H9 (cell line): ENCODE measurements at regions not wholly inside any gene's neighbourhood (a gene's known extent, or its start where the extent isn't known, plus 50 kb on each side); places are given as distances from the start of the nearest gene placed in this dataset.
"Not testable (repeated sequence)": the region's sequence is repeated elsewhere in the genome, so short reads cannot be mapped to it uniquely, and the experiment has no call there.

Experiments used
- DNase-seq: peaks from one replicate; pipeline ENCODE4 v3.0.0-alpha.2; 2017
- H2AFZ ChIP-seq: one replicate; pipeline ENCODE4 v1.6.1; 2013; ENCODE audit warnings: mild to moderate bottlenecking, low read length, control low read depth, moderate library complexity
- H2AK5ac ChIP-seq: 2 replicates; pipeline ENCODE4 v1.6.1; 2013; ENCODE audit warnings: low read length, control low read depth, mixed read lengths; ENCODE audit not compliant: insufficient read length
- H2BK120ac ChIP-seq: one replicate; pipeline ENCODE4 v1.6.1; 2013; ENCODE audit warnings: low read depth, mild to moderate bottlenecking, low read length, control low read depth, inconsistent platforms; ENCODE audit not compliant: poor library complexity, severe bottlenecking
- H2BK12ac ChIP-seq: 2 replicates; pipeline ENCODE4 v1.6.1; 2013; ENCODE audit warnings: low read length, control low read depth, mixed read lengths, low read depth; ENCODE audit not compliant: insufficient read length
- H2BK15ac ChIP-seq: 2 replicates; pipeline ENCODE4 v1.6.1; 2013; ENCODE audit warnings: low read depth, low read length, control low read depth
- H2BK20ac ChIP-seq: one replicate; pipeline ENCODE4 v1.6.1; 2013; ENCODE audit warnings: low read depth, mild to moderate bottlenecking, low read length, control low read depth, inconsistent platforms; ENCODE audit not compliant: poor library complexity, severe bottlenecking
- H2BK5ac ChIP-seq: 2 replicates; pipeline ENCODE4 v1.6.1; 2013; ENCODE audit warnings: low read length, control low read depth, mixed read lengths; ENCODE audit not compliant: insufficient read length
- H3K14ac ChIP-seq: 2 replicates; pipeline ENCODE4 v1.6.1; 2013; ENCODE audit warnings: low read length, control low read depth; ENCODE audit not compliant: insufficient read depth
- H3K18ac ChIP-seq: 2 replicates; pipeline ENCODE4 v1.6.1; 2013; ENCODE audit warnings: low read depth, mild to moderate bottlenecking, mixed read lengths, low read length, control low read depth; ENCODE audit not compliant: insufficient read length
- H3K23ac ChIP-seq: 2 replicates; pipeline ENCODE4 v1.6.1; 2013; ENCODE audit warnings: low read length, control low read depth, mixed read lengths, low read depth; ENCODE audit not compliant: insufficient read length
- H3K23me2 ChIP-seq: 2 replicates; pipeline ENCODE4 v1.6.1; 2013; ENCODE audit warnings: low read depth, mild to moderate bottlenecking, mixed read lengths, low read length, control low read depth; ENCODE audit not compliant: insufficient read length, poor library complexity, severe bottlenecking
- H3K27ac ChIP-seq: 2 replicates; pipeline ENCODE4 v1.5.1; 2013; ENCODE audit warnings: low read length, control low read depth, mixed read lengths, low read depth; ENCODE audit not compliant: insufficient read length
- H3K27me3 ChIP-seq: 2 replicates; pipeline ENCODE4 v1.6.1; 2013; ENCODE audit warnings: low read length, control low read depth, inconsistent platforms; ENCODE audit not compliant: insufficient read depth
- H3K4ac ChIP-seq: 2 replicates; pipeline ENCODE4 v1.6.1; 2013; ENCODE audit warnings: low read depth, mild to moderate bottlenecking, control low read depth, inconsistent platforms, low read length, moderate library complexity
- H3K4me1 ChIP-seq: 2 replicates; pipeline ENCODE4 v1.6.1; 2013; ENCODE audit warnings: low read length, control low read depth, inconsistent platforms; ENCODE audit not compliant: insufficient read depth
- H3K4me2 ChIP-seq: 2 replicates; pipeline ENCODE4 v1.6.1; 2013; ENCODE audit warnings: low read length, control low read depth, mixed read lengths; ENCODE audit not compliant: insufficient read length, insufficient read depth
- H3K56ac ChIP-seq: 2 replicates; pipeline ENCODE4 v1.6.1; 2013; ENCODE audit warnings: low read depth, mild to moderate bottlenecking, mixed read lengths, low read length, control low read depth; ENCODE audit not compliant: insufficient read length
- H3K79me1 ChIP-seq: 2 replicates; pipeline ENCODE4 v1.6.1; 2013; ENCODE audit warnings: low read depth, mild to moderate bottlenecking, moderate library complexity, low read length, control low read depth, inconsistent platforms; ENCODE audit not compliant: insufficient read depth, poor library complexity, severe bottlenecking
- H3K79me2 ChIP-seq: 2 replicates; pipeline ENCODE4 v1.6.1; 2013; ENCODE audit warnings: low read length, control low read depth, inconsistent platforms; ENCODE audit not compliant: insufficient read depth
- H3K9ac ChIP-seq: 2 replicates; pipeline ENCODE4 v1.6.1; 2013; ENCODE audit warnings: low read length, control low read depth, mixed read lengths; ENCODE audit not compliant: insufficient read length; ENCODE audit errors: extremely low read depth
- H3K9me3 ChIP-seq: one replicate; pipeline ENCODE4 v1.6.1; 2013; ENCODE audit warnings: low read depth, low read length, inconsistent platforms; ENCODE audit not compliant: control insufficient read depth
- H3T11ph ChIP-seq: one replicate; pipeline ENCODE4 v1.6.1; 2013; ENCODE audit warnings: mild to moderate bottlenecking, low read length, control low read depth, inconsistent platforms
- H4K20me1 ChIP-seq: one replicate; pipeline ENCODE4 v1.6.1; 2013; ENCODE audit not compliant: control insufficient read depth, insufficient read length, insufficient read depth
- H4K5ac ChIP-seq: 2 replicates; pipeline ENCODE4 v1.6.1; 2013; ENCODE audit warnings: low read depth, mild to moderate bottlenecking, mixed read lengths, low read length, control low read depth; ENCODE audit not compliant: insufficient read length
- H4K8ac ChIP-seq: replicated peaks from 2 replicates; pipeline ENCODE4 v1.6.1; 2013; ENCODE audit warnings: low read length, control low read depth, mixed read lengths, low read depth; ENCODE audit not compliant: insufficient read length
- H4K91ac ChIP-seq: 2 replicates; pipeline ENCODE4 v1.6.1; 2013; ENCODE audit warnings: low read depth, mild to moderate bottlenecking, moderate library complexity, mixed read lengths, low read length, control low read depth; ENCODE audit not compliant: insufficient read length
- H3K27ac Mint-ChIP-seq, 3 experiments: 2 replicates in 2 of 3; 3 replicates in 1 of 3; pipeline ENCODE4 v1.8.0; 2020 to 2021; ENCODE audit warnings: mixed read lengths in 3 of 3, mild to moderate bottlenecking in 1 of 3, moderate library complexity in 1 of 3
- H3K27me3 Mint-ChIP-seq: 2 replicates; pipeline ENCODE4 v1.8.0; 2021; ENCODE audit warnings: low read depth, mild to moderate bottlenecking, moderate library complexity, mixed read lengths
- H3K36me3 Mint-ChIP-seq, 3 experiments: 2 replicates in 2 of 3; 3 replicates in 1 of 3; pipeline ENCODE4 v1.8.0; 2020 to 2021; ENCODE audit warnings: low read depth in 3 of 3, mixed read lengths in 3 of 3; ENCODE audit not compliant: insufficient read depth in 1 of 3
- H3K4me1 Mint-ChIP-seq, 2 experiments: 2 replicates each; pipeline ENCODE4 v1.8.0; 2020; ENCODE audit warnings: mixed read lengths in 2 of 2
- H3K4me3 Mint-ChIP-seq, 2 experiments: 2 replicates in 1 of 2; 3 replicates in 1 of 2; pipeline ENCODE4 v1.8.0; 2020 to 2021; ENCODE audit warnings: mild to moderate bottlenecking in 2 of 2, mixed read lengths in 2 of 2, moderate library complexity in 1 of 2
- H3K9me3 Mint-ChIP-seq, 2 experiments: 2 replicates in 1 of 2; 3 replicates in 1 of 2; pipeline ENCODE4 v1.8.0; 2020; ENCODE audit warnings: mild to moderate bottlenecking in 2 of 2, mixed read lengths in 2 of 2, moderate library complexity in 1 of 2
- WGBS: extraction: QIAGEN DNeasy Blood & Tissue Kit; methylation state at CpG from one replicate; pipeline ENCODE4 v1.1.7; 2013; ENCODE audit warnings: missing lambda C conversion rate, low lambda C conversion rate, mixed read lengths; ENCODE audit not compliant: insufficient read length; ENCODE audit errors: extremely low coverage; 5-methylcytosine and 5-hydroxymethylcytosine counted together
- TF ChIP-seq, protein P1 (sequence below): fragments of 200-600 bp; sonication (generic); conservative IDR thresholded peaks from 3 replicates; pipeline ENCODE4 v1.8.0; 2021; ENCODE audit warnings: antibody characterized with exemption, mild to moderate bottlenecking

DNA sequence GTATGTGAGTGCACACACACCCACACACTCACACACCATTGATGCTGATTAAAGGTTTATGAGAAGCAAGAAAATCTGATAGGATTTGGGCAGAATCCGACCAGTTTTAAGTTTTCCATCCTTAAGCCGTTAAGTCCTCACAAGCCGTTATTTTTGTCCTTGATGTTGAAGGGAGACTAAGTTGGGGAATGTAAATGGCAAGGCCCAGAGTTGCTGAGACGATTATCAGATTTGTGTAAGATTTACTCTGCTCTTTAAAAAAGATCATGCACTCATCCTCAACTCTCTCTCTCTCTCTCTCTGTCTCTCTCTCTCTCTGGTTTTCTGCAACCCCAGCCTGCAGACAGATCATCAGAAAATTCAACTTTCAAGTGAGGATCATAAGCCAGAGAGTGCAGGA lies 238.8 kb downstream of the SMAD2 start:
- Histone ChIP-seq H3K9ac (no peak overlapping the region), H2BK20ac (no peak overlapping the region), H2BK5ac (no peak overlapping the region), H3K9me3 (no peaks in the 10 kb centered on the region), H3K27me3 (no peaks in the 10 kb centered on the region), H3K56ac (no peak overlapping the region), H4K20me1 (no peaks in the 10 kb centered on the region), H3K79me1 (no peaks in the 10 kb centered on the region), H3K14ac (no peak overlapping the region), H3K27ac (no peak overlapping the region), H3K4ac (no peak overlapping the region), H3T11ph (no peak overlapping the region), H3K4me1 (peaks cover 3% of the 10 kb centered on the region; the same call in 1 of the 2 replicates), H3K18ac (no peak overlapping the region), H3K79me2 (no peaks in the 10 kb centered on the region), H3K23ac (no peak overlapping the region), H4K91ac (no peak overlapping the region), H2BK15ac (no peak overlapping the region), H2BK120ac (no peak overlapping the region), H2BK12ac (no peak overlapping the region), H2AK5ac (no peak overlapping the region), H3K23me2 (no peaks in the 10 kb centered on the region), H2AFZ (no peak overlapping the region), H3K4me2 (no peak overlapping the region), H4K8ac (no peak overlapping the region), H4K5ac (no peak overlapping the region)
- Mint-ChIP-seq H3K4me1 (peaks cover 3 to 7% of the 10 kb centered on the region in 2 experiments), H3K4me3 (no peak overlapping the region), H3K36me3 (no peaks in the 10 kb centered on the region), H3K27ac (no peak overlapping the region), H3K9me3 (no peaks in the 10 kb centered on the region), H3K27me3 (peaks cover 10% of the 10 kb centered on the region)
- WGBS = no CpG with 5 or more reads among the region's 4 CpGs
- TF ChIP-seq, protein P1, sequence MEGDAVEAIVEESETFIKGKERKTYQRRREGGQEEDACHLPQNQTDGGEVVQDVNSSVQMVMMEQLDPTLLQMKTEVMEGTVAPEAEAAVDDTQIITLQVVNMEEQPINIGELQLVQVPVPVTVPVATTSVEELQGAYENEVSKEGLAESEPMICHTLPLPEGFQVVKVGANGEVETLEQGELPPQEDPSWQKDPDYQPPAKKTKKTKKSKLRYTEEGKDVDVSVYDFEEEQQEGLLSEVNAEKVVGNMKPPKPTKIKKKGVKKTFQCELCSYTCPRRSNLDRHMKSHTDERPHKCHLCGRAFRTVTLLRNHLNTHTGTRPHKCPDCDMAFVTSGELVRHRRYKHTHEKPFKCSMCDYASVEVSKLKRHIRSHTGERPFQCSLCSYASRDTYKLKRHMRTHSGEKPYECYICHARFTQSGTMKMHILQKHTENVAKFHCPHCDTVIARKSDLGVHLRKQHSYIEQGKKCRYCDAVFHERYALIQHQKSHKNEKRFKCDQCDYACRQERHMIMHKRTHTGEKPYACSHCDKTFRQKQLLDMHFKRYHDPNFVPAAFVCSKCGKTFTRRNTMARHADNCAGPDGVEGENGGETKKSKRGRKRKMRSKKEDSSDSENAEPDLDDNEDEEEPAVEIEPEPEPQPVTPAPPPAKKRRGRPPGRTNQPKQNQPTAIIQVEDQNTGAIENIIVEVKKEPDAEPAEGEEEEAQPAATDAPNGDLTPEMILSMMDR = no peak
- DNase-seq = no peak

DNA sequence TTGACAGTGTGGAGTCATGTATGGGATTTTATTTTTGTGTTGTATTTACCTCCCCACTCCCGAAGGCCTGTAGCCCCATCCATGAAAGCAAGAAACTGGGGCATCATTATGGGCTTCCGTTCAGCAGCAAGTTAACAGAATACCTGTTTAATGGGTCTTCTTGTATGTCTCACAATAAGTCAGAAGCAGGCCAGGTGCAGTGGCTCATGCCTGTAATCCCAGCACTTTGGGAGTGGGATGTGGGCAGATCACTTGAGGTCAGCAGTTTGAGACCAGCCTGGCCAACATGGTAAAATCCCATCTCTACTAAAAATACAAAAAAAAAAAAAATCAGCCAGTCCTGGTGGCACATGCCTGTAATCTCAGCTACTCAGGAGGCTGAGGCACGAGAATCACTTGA lies 239.7 kb downstream of the SMAD2 start:
- H3K27ac ChIP-seq, H3K79me2 ChIP-seq, H3K27me3 Mint-ChIP-seq, H3T11ph ChIP-seq, H3K27ac Mint-ChIP-seq, H2AK5ac ChIP-seq, H3K4ac ChIP-seq, H3K27me3 ChIP-seq, H3K9ac ChIP-seq, H3K56ac ChIP-seq, H3K4me1 ChIP-seq, H2BK15ac ChIP-seq, H3K4me2 ChIP-seq, H3K18ac ChIP-seq, H2BK120ac ChIP-seq, H4K20me1 ChIP-seq, H3K23ac ChIP-seq, H3K4me3 Mint-ChIP-seq, H4K91ac ChIP-seq, H2BK20ac ChIP-seq, H2BK12ac ChIP-seq, H3K4me1 Mint-ChIP-seq, H3K36me3 Mint-ChIP-seq, H3K23me2 ChIP-seq, H2AFZ ChIP-seq, H2BK5ac ChIP-seq, H4K8ac ChIP-seq, H4K5ac ChIP-seq, H3K14ac ChIP-seq, H3K79me1 ChIP-seq, H3K9me3 ChIP-seq, DNase-seq, H3K9me3 Mint-ChIP-seq: not testable (repeated sequence)
- no CpG with 5 or more reads among the region's 3 CpGs for WGBS
